SK-N-MC (cell line): ENCODE measurements at regions not wholly inside any gene's neighbourhood (a gene's known extent, or its start where the extent isn't known, plus 50 kb on each side); places are given as distances from the start of the nearest gene placed in this dataset.

Experiments used
- DNase-seq: peaks from one replicate; pipeline ENCODE4 v3.0.0-alpha.2; 2011; ENCODE audit warnings: low read depth, low spot score
- H3K27ac ChIP-seq: fragments of 200-600 bp; sonication (generic); 2 replicates; pipeline ENCODE4 v1.5.1; 2016; ENCODE audit warnings: mixed run types
- H3K36me3 ChIP-seq: fragments of 200-600 bp; sonication (generic); 2 replicates; pipeline ENCODE4 v1.6.1; 2017; ENCODE audit warnings: antibody characterized with exemption, low read length, mixed read lengths; ENCODE audit not compliant: insufficient read depth
- H3K4me3 ChIP-seq: fragments of 200-600 bp; sonication (generic); 2 replicates; pipeline ENCODE4 v1.5.1; 2016
- H3K9ac ChIP-seq: fragments of 200-600 bp; sonication (generic); 2 replicates; pipeline ENCODE4 v1.8.0; 2017; ENCODE audit warnings: mixed run types, mixed read lengths; ENCODE audit not compliant: insufficient read length
- H3K9me3 ChIP-seq: fragments of 200-600 bp; sonication (generic); 2 replicates; pipeline ENCODE4 v1.6.1; 2017; ENCODE audit warnings: low read depth, mild to moderate bottlenecking, antibody characterized with exemption, low read length, moderate library complexity, mixed read lengths
- EZH2 ChIP-seq: fragments of 200-600 bp; sonication (generic); IDR thresholded peaks from one replicate; pipeline ENCODE4 v1.6.1; 2017; ENCODE audit warnings: antibody characterized with exemption
- FOXP2 ChIP-seq: optimal IDR thresholded peaks from 2 replicates; pipeline ENCODE3; 2011; ENCODE audit warnings: mild to moderate bottlenecking, moderate library complexity; ENCODE audit not compliant: insufficient read depth; ENCODE audit errors: extremely low read length, control extremely low read depth
- POLR2AphosphoS5 ChIP-seq: IDR thresholded peaks from 2 replicates; pipeline ENCODE4 v1.6.1; 2012; ENCODE audit warnings: mild to moderate bottlenecking, low read depth, low read length, borderline replicate concordance

GRCh38 chr5:30106596-30106995 is 1086.9 kb upstream of the CDH6 start:
- Histone ChIP-seq H3K9me3 (no peaks in the 10 kb centered on the region), H3K36me3 (no peaks in the 10 kb centered on the region), H3K27ac (no peak overlapping the region), H3K4me3 (no peak overlapping the region), H3K9ac (no peak overlapping the region)
- no peak for TF ChIP-seq POLR2AphosphoS5
- no peak for DNase-seq

GRCh38 chr5:30104872-30105596 is 1088.5 kb upstream of the CDH6 start:
- Histone ChIP-seq H3K27ac (peak overlapping the region; percentile 99), H3K9me3 (no peaks in the 10 kb centered on the region), H3K9ac (peak overlapping the region; percentile 20), H3K4me3 (peak overlapping the region; percentile 2), H3K36me3 (no peaks in the 10 kb centered on the region)
- peak; percentile 12 for TF ChIP-seq FOXP2
- no peak for TF ChIP-seq EZH2
- TF ChIP-seq POLR2AphosphoS5: no peak
- DNase-seq: no peak

GRCh38 chr5:30103452-30104202 is 1089.9 kb upstream of the CDH6 start:
- peak overlapping the region; percentile 52 for H3K4me3 ChIP-seq
- no peak for DNase-seq

GRCh38 chr5:30103052-30103451 is 1090.4 kb upstream of the CDH6 start:
- Histone ChIP-seq H3K9ac (peak overlapping the region; percentile 21), H3K4me3 (peak overlapping the region; percentile 52), H3K36me3 (no peaks in the 10 kb centered on the region), H3K27ac (peak overlapping the region; percentile 99), H3K9me3 (no peaks in the 10 kb centered on the region)
- DNase-seq: no peak
- TF ChIP-seq EZH2 (no peak), FOXP2 (no peak), POLR2AphosphoS5 (no peak)

More at GRCh38 chr5:30103452-30104202, 1089.9 kb upstream of the CDH6 start:
- Histone ChIP-seq H3K9ac (peak overlapping the region; percentile 50), H3K36me3 (no peaks in the 10 kb centered on the region), H3K27ac (peak overlapping the region; percentile 99), H3K9me3 (no peaks in the 10 kb centered on the region)
- no peak for TF ChIP-seq POLR2AphosphoS5
- no peak for TF ChIP-seq EZH2
- TF ChIP-seq FOXP2: no peak

GRCh38 chr5:30102185-30102584 is 1091.3 kb upstream of the CDH6 start:
- Histone ChIP-seq H3K36me3 (no peaks in the 10 kb centered on the region), H3K27ac (peak overlapping the region; percentile 99), H3K9ac (no peak overlapping the region), H3K4me3 (no peak overlapping the region), H3K9me3 (no peaks in the 10 kb centered on the region; the same call in 1 of the 2 replicates)
- DNase-seq: no peak
- no peak for TF ChIP-seq EZH2
- no peak for TF ChIP-seq POLR2AphosphoS5
- TF ChIP-seq FOXP2: no peak

- Histone ChIP-seq H3K9me3 (no peaks in the 10 kb centered on the region; the same call in 1 of the 2 replicates), H3K36me3 (no peaks in the 10 kb centered on the region), H3K27ac (peak overlapping the region; percentile 99), H3K4me3 (peak overlapping the region; percentile 69), H3K9ac (peak overlapping the region; percentile 72)
- TF ChIP-seq FOXP2 (no peak), POLR2AphosphoS5 (no peak), EZH2 (no peak)
- DNase-seq: no peak
Measured at GRCh38 chr5:30100929-30101328, 1092.6 kb upstream of the CDH6 start.

- TF ChIP-seq EZH2 (no peak), FOXP2 (no peak), POLR2AphosphoS5 (no peak)
- H3K9ac ChIP-seq: peak overlapping the region; percentile 72
- no peak for DNase-seq
- no peaks in the 10 kb centered on the region; the same call in 1 of the 2 replicates for H3K9me3 ChIP-seq
- H3K36me3 ChIP-seq: no peaks in the 10 kb centered on the region
- H3K4me3 ChIP-seq: peak overlapping the region; percentile 69
- H3K27ac ChIP-seq: peak overlapping the region; percentile 99
Measured at GRCh38 chr5:30100148-30100713, 1093.3 kb upstream of the CDH6 start.

- Histone ChIP-seq H3K36me3 (no peaks in the 10 kb centered on the region), H3K9ac (peak overlapping the region; percentile 72), H3K9me3 (no peaks in the 10 kb centered on the region; the same call in 1 of the 2 replicates), H3K4me3 (peak overlapping the region; percentile 69), H3K27ac (peak overlapping the region; percentile 99)
- DNase-seq: no peak
- TF ChIP-seq EZH2 (no peak), FOXP2 (no peak), POLR2AphosphoS5 (no peak; the same call in 1 of the 2 replicates)
Measured at GRCh38 chr5:30099634-30100033, 1093.9 kb upstream of the CDH6 start.
